Choroid plexus epithelial cell (primary cell): ENCODE measurements at regions not wholly inside any gene's neighbourhood (a gene's known extent, or its start where the extent isn't known, plus 50 kb on each side); places are given as distances from the start of the nearest gene placed in this dataset.

Experiments used
- DNase-seq: peaks from one replicate; pipeline ENCODE4 v3.0.0-alpha.2; 2010; ENCODE audit warnings: low read depth
- H3K4me3 ChIP-seq: 2 replicates; pipeline ENCODE4 v1.5.1; 2011; ENCODE audit warnings: low read depth, mild to moderate bottlenecking, control low read depth, low read length, moderate library complexity
- CTCF ChIP-seq: conservative IDR thresholded peaks from 2 replicates; pipeline ENCODE4 v1.5.1; 2011; ENCODE audit warnings: low read depth, mild to moderate bottlenecking, control low read depth, inconsistent platforms, low read length, moderate library complexity

GRCh38 chr5:176722757-176723156 lies 75.5 kb downstream of the TSPAN17 start:
- DNase-seq = no peak
- TF ChIP-seq CTCF = no peak
- no peak overlapping the region for H3K4me3 ChIP-seq

GRCh38 chr5:176723440-176723839 lies 76.2 kb downstream of the TSPAN17 start:
- TF ChIP-seq CTCF = no peak
- no peak for DNase-seq
- H3K4me3 ChIP-seq = no peak overlapping the region

- TF ChIP-seq CTCF = no peak
- DNase-seq = no peak
- H3K4me3 ChIP-seq = no peak overlapping the region
Measured at GRCh38 chr5:176724472-176724871, 77.2 kb downstream of the TSPAN17 start.

- DNase-seq = no peak
- no peak overlapping the region for H3K4me3 ChIP-seq
Measured at GRCh38 chr5:176725521-176726280, 78.4 kb downstream of the TSPAN17 start.

GRCh38 chr5:176726746-176727527 lies 79.7 kb downstream of the TSPAN17 start:
- TF ChIP-seq CTCF = no peak
- no peak overlapping the region for H3K4me3 ChIP-seq
- no peak for DNase-seq

More at GRCh38 chr5:176725521-176726280, 78.4 kb downstream of the TSPAN17 start:
- no peak for TF ChIP-seq CTCF

- TF ChIP-seq CTCF = no peak
- DNase-seq = no peak
- no peak overlapping the region for H3K4me3 ChIP-seq
Measured at GRCh38 chr5:176727528-176727900, 80.2 kb downstream of the TSPAN17 start.
